PC-9 (cell line): ENCODE measurements at regions not wholly inside any gene's neighbourhood (a gene's known extent, or its start where the extent isn't known, plus 50 kb on each side); places are given as distances from the start of the nearest gene placed in this dataset.

Experiments used
- BruUV-seq: library from RNA; stranded (reverse); fragments of 400-500 nt; replicated peaks from 2 replicates; lab custom pipeline; 2021; lab: Mats Ljungman, UMichigan
- CTCF ChIA-PET: fragments of 300-600 bp; sonication (Branson Sonifier 250); formaldehyde crosslinking; loops from one replicate; lab custom pipeline; 2022; ENCODE audit warnings: antibody characterized with exemption; lab: Charles Lee
- POLR2A ChIA-PET: fragments of 300-600 bp; sonication (Branson Sonifier 250); formaldehyde crosslinking; loops from one replicate; lab custom pipeline; 2022; ENCODE audit warnings: antibody characterized with exemption; ENCODE audit not compliant: unreplicated experiment; lab: Charles Lee
- DNase-seq, 2 experiments: peaks; one replicate each; pipeline versions ENCODE4 v3.0.0 to v3.0.0-alpha.2; 2015 to 2022; ENCODE audit warnings: mixed read lengths in 1 of 2
- H2AFZ ChIP-seq: fragments of 200-600 bp; sonication (generic); 2 replicates; pipeline ENCODE4 v1.8.1; 2017; ENCODE audit warnings: antibody characterized with exemption
- H3F3A ChIP-seq: fragments of 200-600 bp; sonication (generic); 2 replicates; pipeline ENCODE4 v1.8.1; 2017; ENCODE audit warnings: antibody characterized with exemption, mild to moderate bottlenecking, low read depth; ENCODE audit not compliant: insufficient read depth
- H3K27ac ChIP-seq: fragments of 200-600 bp; sonication (generic); 2 replicates; pipeline ENCODE4 v1.6.1; 2016; ENCODE audit warnings: mixed run types
- H3K27me3 ChIP-seq: fragments of 200-600 bp; sonication (generic); 2 replicates; pipeline ENCODE4 v1.6.1; 2016; ENCODE audit warnings: low read depth, mixed run types; ENCODE audit not compliant: insufficient read depth
- H3K36me3 ChIP-seq: fragments of 200-600 bp; sonication (generic); 2 replicates; pipeline ENCODE4 v1.6.1; 2016; ENCODE audit warnings: low read depth, mixed run types
- H3K4me1 ChIP-seq: fragments of 200-600 bp; sonication (generic); replicated peaks from 2 replicates; pipeline ENCODE4 v1.6.1; 2016; ENCODE audit warnings: mixed run types; ENCODE audit not compliant: insufficient read depth
- H3K4me2 ChIP-seq: fragments of 200-600 bp; sonication (generic); 2 replicates; pipeline ENCODE4 v1.6.1; 2017; ENCODE audit warnings: mixed run types
- H3K4me3 ChIP-seq: fragments of 200-600 bp; sonication (generic); 2 replicates; pipeline ENCODE4 v1.6.1; 2016; ENCODE audit warnings: mixed run types
- H3K79me2 ChIP-seq: fragments of 200-600 bp; sonication (generic); 2 replicates; pipeline ENCODE4 v1.6.1; 2017; ENCODE audit warnings: low read depth, mixed run types
- H3K9me2 ChIP-seq: fragments of 200-600 bp; sonication (generic); 2 replicates; pipeline ENCODE4 v1.8.1; 2017; ENCODE audit warnings: mild to moderate bottlenecking; ENCODE audit not compliant: insufficient read depth
- H3K9me3 ChIP-seq: fragments of 200-600 bp; sonication (generic); 2 replicates; pipeline ENCODE4 v1.8.1; 2016; ENCODE audit warnings: low read depth; ENCODE audit not compliant: insufficient read depth
- H4K20me1 ChIP-seq: fragments of 200-600 bp; sonication (generic); 2 replicates; pipeline ENCODE4 v1.8.1; 2017; ENCODE audit not compliant: insufficient read depth
- EZH2 ChIP-seq: fragments of 200-600 bp; sonication (generic); IDR thresholded peaks from 2 replicates; pipeline ENCODE4 v1.8.0; 2017; ENCODE audit warnings: antibody characterized with exemption, low read depth
- intact Hi-C: fragments of 100-400 bp; cut with micrococcal nuclease; formaldehyde crosslinking; loops from one replicate; pipeline ENCODE4 v1.10.0; 2022; ENCODE audit not compliant: unreplicated experiment
- TF ChIP-seq, protein P1 (sequence below): fragments of 200-600 bp; sonication (generic); conservative IDR thresholded peaks from 2 replicates; pipeline ENCODE4 v1.6.1; 2017; ENCODE audit warnings: mixed run types, antibody characterized with exemption, mild to moderate bottlenecking, moderate library complexity

DNA sequence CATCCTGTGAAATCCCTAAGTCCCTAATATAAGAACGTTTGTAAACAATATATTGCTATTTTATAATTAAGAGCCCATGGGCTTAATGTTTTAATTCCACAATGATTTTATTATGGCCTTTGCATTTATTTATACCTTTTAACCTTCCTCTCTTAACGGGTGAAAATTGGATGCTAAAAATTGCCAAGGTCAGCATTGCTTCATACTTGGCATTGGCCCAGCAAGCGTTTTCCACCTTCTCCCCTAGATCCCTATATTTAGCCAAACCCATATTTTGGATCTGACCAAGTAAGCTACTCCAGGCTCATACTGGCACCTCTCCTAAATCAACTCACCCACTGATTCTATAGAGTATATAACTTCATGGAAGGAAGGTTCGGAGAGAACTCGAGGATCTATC lies 188.0 kb upstream of the NR2F2 start:
- Histone ChIP-seq H3K79me2 (no peaks in the 10 kb centered on the region), H4K20me1 (no peaks in the 10 kb centered on the region), H3K27ac (no peak overlapping the region), H3K4me1 (no peaks in the 10 kb centered on the region), H2AFZ (no peak overlapping the region), H3K4me3 (no peak overlapping the region), H3K9me3 (no peaks in the 10 kb centered on the region), H3K9me2 (no peaks in the 10 kb centered on the region), H3F3A (no peaks in the 10 kb centered on the region), H3K36me3 (no peaks in the 10 kb centered on the region), H3K27me3 (no peaks in the 10 kb centered on the region), H3K4me2 (no peak overlapping the region)
- no peak for DNase-seq
- intact Hi-C loops, result no loop called here
- CTCF ChIA-PET, result no interaction called here
- BruUV-seq, result no TSS peak
- POLR2A ChIA-PET, result no interaction called here
- no peak for TF ChIP-seq EZH2
- TF ChIP-seq, protein P1, sequence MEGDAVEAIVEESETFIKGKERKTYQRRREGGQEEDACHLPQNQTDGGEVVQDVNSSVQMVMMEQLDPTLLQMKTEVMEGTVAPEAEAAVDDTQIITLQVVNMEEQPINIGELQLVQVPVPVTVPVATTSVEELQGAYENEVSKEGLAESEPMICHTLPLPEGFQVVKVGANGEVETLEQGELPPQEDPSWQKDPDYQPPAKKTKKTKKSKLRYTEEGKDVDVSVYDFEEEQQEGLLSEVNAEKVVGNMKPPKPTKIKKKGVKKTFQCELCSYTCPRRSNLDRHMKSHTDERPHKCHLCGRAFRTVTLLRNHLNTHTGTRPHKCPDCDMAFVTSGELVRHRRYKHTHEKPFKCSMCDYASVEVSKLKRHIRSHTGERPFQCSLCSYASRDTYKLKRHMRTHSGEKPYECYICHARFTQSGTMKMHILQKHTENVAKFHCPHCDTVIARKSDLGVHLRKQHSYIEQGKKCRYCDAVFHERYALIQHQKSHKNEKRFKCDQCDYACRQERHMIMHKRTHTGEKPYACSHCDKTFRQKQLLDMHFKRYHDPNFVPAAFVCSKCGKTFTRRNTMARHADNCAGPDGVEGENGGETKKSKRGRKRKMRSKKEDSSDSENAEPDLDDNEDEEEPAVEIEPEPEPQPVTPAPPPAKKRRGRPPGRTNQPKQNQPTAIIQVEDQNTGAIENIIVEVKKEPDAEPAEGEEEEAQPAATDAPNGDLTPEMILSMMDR, result no peak

DNA sequence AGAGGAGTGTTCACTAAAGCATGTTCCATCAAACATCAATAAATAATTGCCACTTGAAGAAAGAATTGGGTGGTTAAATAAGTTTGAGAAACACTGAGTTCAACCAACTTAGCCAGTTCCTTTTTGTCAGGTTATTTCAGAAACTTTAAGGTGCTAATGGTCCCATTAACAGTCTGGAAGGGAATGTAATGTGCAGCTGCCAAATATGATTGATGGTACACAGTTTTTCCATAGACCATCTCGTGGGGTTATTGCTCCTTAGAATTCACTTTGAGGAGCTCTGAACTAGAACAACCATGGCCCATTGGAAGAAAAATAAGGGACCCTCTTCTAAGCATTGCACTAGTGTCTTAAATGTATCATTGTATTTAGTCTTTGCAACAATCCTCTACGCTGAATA lies 185.8 kb upstream of the NR2F2 start:
- no TSS peak for BruUV-seq
- no peaks in the 10 kb centered on the region for H3K36me3 ChIP-seq
- no peaks in the 10 kb centered on the region for H3K4me1 ChIP-seq
- intact Hi-C loops, result no loop called here
- no peak overlapping the region for H3K4me3 ChIP-seq
- POLR2A ChIA-PET, result no interaction called here
- H3K79me2 ChIP-seq, result no peaks in the 10 kb centered on the region
- no peaks in the 10 kb centered on the region for H3K9me3 ChIP-seq
- no peaks in the 10 kb centered on the region for H3K27me3 ChIP-seq
- no peak overlapping the region for H2AFZ ChIP-seq
- no peaks in the 10 kb centered on the region for H3K9me2 ChIP-seq
- no peak for DNase-seq
- no peaks in the 10 kb centered on the region for H3F3A ChIP-seq
- TF ChIP-seq, protein P1, result no peak
- TF ChIP-seq EZH2, result no peak
- CTCF ChIA-PET, result no interaction called here
- no peaks in the 10 kb centered on the region for H4K20me1 ChIP-seq
- no peak overlapping the region for H3K4me2 ChIP-seq
- no peak overlapping the region for H3K27ac ChIP-seq

DNA sequence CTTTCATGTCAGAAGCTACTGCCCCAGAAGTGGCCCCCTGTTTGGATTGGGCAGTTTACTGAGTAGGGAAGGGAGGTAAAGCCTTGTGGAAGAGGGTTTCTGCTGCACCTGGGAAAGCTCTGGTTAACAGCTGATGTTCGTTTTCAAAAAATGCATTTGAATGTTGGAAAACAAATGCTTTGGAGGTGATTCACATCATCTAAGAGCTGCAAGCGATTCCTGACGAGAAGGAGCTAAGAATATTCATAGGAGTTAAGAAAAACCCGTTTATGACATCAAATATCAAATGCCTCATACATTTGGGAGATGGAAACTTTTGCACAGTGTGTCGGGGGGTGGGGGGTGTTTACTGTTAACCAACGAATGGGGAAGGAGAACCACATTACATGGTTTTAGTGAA lies 183.8 kb upstream of the NR2F2 start:
- no peaks in the 10 kb centered on the region for H3F3A ChIP-seq
- no peak overlapping the region for H3K4me3 ChIP-seq
- no peaks in the 10 kb centered on the region for H3K27me3 ChIP-seq
- H3K4me1 ChIP-seq, result 0 out of 2 replicates have a peak, but pooled peaks cover under 1% of the 10 kb centered on the region
- H3K9me3 ChIP-seq, result no peaks in the 10 kb centered on the region
- H3K4me2 ChIP-seq, result no peak overlapping the region
- TF ChIP-seq, protein P1, result no peak
- no peak for TF ChIP-seq EZH2
- H2AFZ ChIP-seq, result no peak overlapping the region
- DNase-seq, result no peak
- POLR2A ChIA-PET, result no interaction called here
- no TSS peak for BruUV-seq
- H3K36me3 ChIP-seq, result no peaks in the 10 kb centered on the region
- H3K27ac ChIP-seq, result no peak overlapping the region
- H3K9me2 ChIP-seq, result no peaks in the 10 kb centered on the region
- CTCF ChIA-PET, result no interaction called here
- no peaks in the 10 kb centered on the region for H4K20me1 ChIP-seq
- intact Hi-C loops, result no loop called here
- H3K79me2 ChIP-seq, result no peaks in the 10 kb centered on the region
